Muscle of leg (tissue), 3 donors: ENCODE measurements at regions not wholly inside any gene's neighbourhood (a gene's known extent, or its start where the extent isn't known, plus 50 kb on each side); places are given as distances from the start of the nearest gene placed in this dataset.
"Not testable (repeated sequence)": the region's sequence is repeated elsewhere in the genome, so short reads cannot be mapped to it uniquely, and the experiment has no call there.

Experiments used
- DNase-seq: peaks from one replicate; pipeline ENCODE4 v3.0.0; 2013
- H3K27ac ChIP-seq: one replicate; pipeline ENCODE4 v1.5.1; 2013; ENCODE audit warnings: mild to moderate bottlenecking, low read length, control low read depth
- H3K27me3 ChIP-seq: one replicate; pipeline ENCODE4 v1.6.1; 2013; ENCODE audit warnings: low read length; ENCODE audit not compliant: control insufficient read depth, insufficient read depth
- H3K36me3 ChIP-seq: one replicate; pipeline ENCODE4 v1.6.1; 2013; ENCODE audit warnings: low read length; ENCODE audit not compliant: control insufficient read depth, insufficient read depth
- H3K4me1 ChIP-seq: one replicate; pipeline ENCODE4 v1.6.1; 2013; ENCODE audit warnings: low read length; ENCODE audit not compliant: control insufficient read depth, insufficient read depth
- H3K4me3 ChIP-seq: one replicate; pipeline ENCODE4 v1.5.1; 2013; ENCODE audit warnings: low read length, control low read depth
- H3K9me3 ChIP-seq: replicated peaks from 2 replicates; pipeline ENCODE4 v1.6.1; 2013; ENCODE audit warnings: low read depth, low read length; ENCODE audit not compliant: control insufficient read depth
- WGBS: methylation state at CpG from one replicate; pipeline ENCODE4 v1.1.5; 2013; ENCODE audit warnings: missing lambda C conversion rate; ENCODE audit not compliant: insufficient coverage; 5-methylcytosine and 5-hydroxymethylcytosine counted together

GRCh38 chr9:2545881-2546490, 75.6 kb upstream of the VLDLR start:
- Histone ChIP-seq H3K27ac (no peak overlapping the region), H3K27me3 (no peaks in the 10 kb centered on the region), H3K9me3 (no peaks in the 10 kb centered on the region), H3K36me3 (no peaks in the 10 kb centered on the region), H3K4me1 (no peaks in the 10 kb centered on the region), H3K4me3 (no peak overlapping the region)
- WGBS = 90% methylated on average over 2 of the region's 6 CpGs
- no peak for DNase-seq

DNA sequence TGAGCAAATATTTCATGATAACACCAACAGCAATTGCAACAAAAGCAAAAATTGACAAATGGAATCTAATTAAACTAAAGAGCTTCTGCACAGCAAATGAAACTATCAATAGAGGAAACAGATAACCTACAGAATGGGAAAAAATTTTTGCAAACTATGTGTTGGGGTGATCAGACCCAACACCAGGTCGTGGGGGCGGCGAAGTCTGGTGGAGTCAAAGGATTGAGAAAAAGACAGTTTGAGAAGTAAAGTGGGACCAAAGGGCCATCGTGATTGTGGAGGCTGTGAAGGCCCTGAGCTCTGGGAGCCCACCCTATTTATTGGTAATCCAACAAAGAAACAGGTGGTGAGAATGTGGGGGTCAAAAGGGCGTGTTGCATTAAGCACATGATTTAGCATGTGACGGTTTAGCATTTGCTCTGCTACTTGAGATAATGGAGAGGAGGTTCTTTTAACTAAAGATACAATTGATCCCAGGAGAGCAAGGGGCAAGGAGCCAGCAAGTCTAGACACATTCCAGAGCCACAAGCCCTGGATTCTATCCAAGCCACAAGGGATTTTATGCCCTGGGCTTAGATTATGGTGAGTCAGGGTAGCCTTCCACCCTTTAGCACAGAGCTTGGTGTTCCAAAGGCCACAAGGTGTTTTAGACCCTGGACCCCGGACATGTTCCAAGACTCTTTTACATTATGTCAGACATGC, 65.5 kb upstream of the VLDLR start:
- whole genome bisulfite sequencing = 85% methylated on average over 4 of the region's 7 CpGs
- H3K27ac ChIP-seq, H3K9me3 ChIP-seq, H3K36me3 ChIP-seq, H3K27me3 ChIP-seq, H3K4me3 ChIP-seq, DNase-seq: not testable (repeated sequence)
- H3K4me1 ChIP-seq = peaks cover 17% of the 10 kb centered on the region

- no CpG with 5 or more reads among the region's 1 CpG for WGBS
- DNase-seq = no peak
- Histone ChIP-seq H3K36me3 (no peaks in the 10 kb centered on the region), H3K9me3 (peaks cover 2% of the 10 kb centered on the region), H3K27ac (no peak overlapping the region), H3K4me1 (peaks cover 17% of the 10 kb centered on the region), H3K27me3 (no peaks in the 10 kb centered on the region), H3K4me3 (no peak overlapping the region)
Measured at GRCh38 chr9:2557693-2558092, 63.9 kb upstream of the VLDLR start.

DNA sequence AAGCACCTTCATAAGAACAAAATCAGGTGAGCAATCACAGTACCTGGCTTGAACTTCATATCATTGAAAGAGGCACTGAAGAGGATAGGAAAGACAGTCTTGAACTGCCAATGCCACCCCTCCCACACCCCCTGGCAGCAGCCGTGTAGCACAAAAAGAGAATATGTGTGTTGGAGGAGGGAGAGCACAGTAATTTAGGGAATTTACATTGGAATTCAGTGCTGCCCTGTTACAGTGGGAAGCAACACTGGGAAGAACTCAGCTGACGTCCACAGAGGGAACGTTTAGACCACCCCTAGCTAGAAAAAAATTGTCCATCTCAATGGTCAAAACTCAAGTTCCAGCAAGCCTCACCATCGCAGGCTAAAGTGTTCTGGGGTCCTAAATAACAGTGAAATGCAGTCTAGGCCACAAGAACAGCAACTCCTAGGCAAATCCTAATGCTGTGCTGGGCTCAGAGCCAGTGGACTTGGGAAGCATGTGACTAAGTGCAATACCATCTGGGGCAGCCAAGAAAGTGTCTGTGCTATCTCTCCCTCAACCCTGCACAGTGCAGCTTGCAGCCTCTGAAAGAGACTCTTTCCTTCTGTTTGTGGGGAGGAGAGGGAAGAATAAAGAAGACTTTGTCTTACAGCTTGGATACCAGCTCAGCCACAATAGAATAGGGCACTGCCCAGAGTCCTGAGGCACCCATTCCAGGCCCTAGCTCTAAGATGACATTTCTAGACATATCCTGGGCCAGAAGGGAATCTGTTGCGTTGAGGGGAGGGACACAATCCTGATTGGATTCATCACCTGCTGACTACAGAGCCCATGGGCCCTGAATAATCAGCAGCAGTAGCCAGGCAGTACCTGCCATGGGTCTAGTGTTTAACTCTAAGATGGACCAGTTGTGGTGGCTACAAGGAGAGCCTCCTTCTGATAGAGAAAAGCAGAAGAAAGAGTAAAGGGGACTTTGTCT, 62.1 kb upstream of the VLDLR start:
- WGBS = 21% methylated on average over 4 of the region's 5 CpGs
- peaks cover 2% of the 10 kb centered on the region for H3K9me3 ChIP-seq
- no peak overlapping the region for H3K4me3 ChIP-seq

DNA sequence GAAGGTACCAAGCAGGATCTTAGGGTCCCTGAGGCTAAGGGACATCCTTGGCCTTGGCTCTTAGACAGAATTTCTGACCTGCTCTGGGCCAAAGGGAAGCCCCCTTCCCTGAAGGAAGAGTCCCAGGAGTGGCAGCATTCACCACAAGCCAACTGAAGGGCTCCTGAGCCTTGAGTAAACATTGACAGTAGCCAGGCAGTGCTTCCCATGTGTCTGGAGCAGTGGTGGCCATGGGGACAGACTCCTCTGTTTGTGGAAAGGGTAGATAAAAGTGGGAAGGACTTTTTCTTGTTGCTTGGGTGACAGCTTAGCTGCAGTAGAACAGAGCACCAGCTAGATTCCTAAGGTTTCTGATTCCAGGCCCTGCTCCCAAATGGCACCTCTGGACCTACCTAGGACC, 61.4 kb upstream of the VLDLR start:
- H3K4me3 ChIP-seq = no peak overlapping the region
- peaks cover 2% of the 10 kb centered on the region for H3K9me3 ChIP-seq
- H3K27me3 ChIP-seq = no peaks in the 10 kb centered on the region
- no peak for DNase-seq
- H3K4me1 ChIP-seq = peaks cover 17% of the 10 kb centered on the region
- no peaks in the 10 kb centered on the region for H3K36me3 ChIP-seq
- no peak overlapping the region for H3K27ac ChIP-seq

More for the DNA sequence above, 62.1 kb upstream of the VLDLR start:
- H3K4me1 ChIP-seq = peaks cover 17% of the 10 kb centered on the region
- no peak overlapping the region for H3K27ac ChIP-seq
- DNase-seq = peak; percentile 95
- H3K36me3 ChIP-seq = no peaks in the 10 kb centered on the region
- no peaks in the 10 kb centered on the region for H3K27me3 ChIP-seq

DNA sequence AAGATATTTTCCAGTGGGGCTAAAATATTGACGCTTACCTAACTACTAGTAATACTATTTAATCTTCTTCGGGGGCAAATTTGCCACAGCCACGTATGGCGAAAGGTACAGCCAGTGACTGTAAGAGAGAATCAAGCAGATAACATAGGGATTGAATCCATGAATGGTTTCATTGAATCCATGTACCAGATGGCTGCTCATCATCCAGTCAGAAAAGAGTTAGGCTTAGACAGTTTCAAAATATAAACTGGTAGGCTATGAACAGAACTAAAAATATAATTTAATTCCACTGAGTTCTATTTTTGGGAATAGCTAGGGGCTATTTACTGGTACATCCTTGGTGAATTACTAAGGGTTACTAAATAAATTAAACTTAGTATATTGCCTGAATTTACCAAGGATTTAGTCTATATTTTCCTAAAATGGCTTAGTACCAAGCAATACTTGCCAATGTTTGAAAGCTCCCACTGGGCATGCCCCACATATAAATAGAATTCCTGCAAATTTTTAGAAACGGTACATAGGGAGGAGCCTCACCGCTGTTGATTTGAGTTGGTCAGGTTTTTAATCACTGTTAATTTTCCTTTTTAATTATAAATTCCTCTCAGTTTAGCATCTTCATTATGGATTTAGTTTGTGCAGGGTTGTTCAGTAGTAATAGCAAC, 55.8 kb upstream of the VLDLR start:
- H3K27ac ChIP-seq = no peak overlapping the region
- H3K4me3 ChIP-seq = no peak overlapping the region
- H3K27me3 ChIP-seq = no peaks in the 10 kb centered on the region
- H3K9me3 ChIP-seq = no peaks in the 10 kb centered on the region
- WGBS = no CpG with 5 or more reads among the region's 6 CpGs
- peaks cover 7% of the 10 kb centered on the region for H3K4me1 ChIP-seq
- H3K36me3 ChIP-seq = no peaks in the 10 kb centered on the region
- DNase-seq = no peak

- Histone ChIP-seq H3K27me3 (no peaks in the 10 kb centered on the region), H3K36me3 (no peaks in the 10 kb centered on the region), H3K27ac (no peak overlapping the region), H3K9me3 (no peaks in the 10 kb centered on the region), H3K4me3 (no peak overlapping the region), H3K4me1 (peaks cover 14% of the 10 kb centered on the region)
- peak; percentile 45 for DNase-seq
Measured at GRCh38 chr9:2567922-2568321, 53.7 kb upstream of the VLDLR start.

GRCh38 chr9:2568689-2569088, 52.9 kb upstream of the VLDLR start:
- no peak overlapping the region for H3K27ac ChIP-seq
- H3K9me3 ChIP-seq = no peaks in the 10 kb centered on the region

GRCh38 chr9:2570615-2571479, 50.7 kb upstream of the VLDLR start:
- no peaks in the 10 kb centered on the region for H3K36me3 ChIP-seq
- 38% methylated on average over 3 of the region's 7 CpGs for WGBS
- peak overlapping the region; percentile 13 for H3K27ac ChIP-seq
- H3K4me1 ChIP-seq = peaks cover 14% of the 10 kb centered on the region
- no peak overlapping the region for H3K4me3 ChIP-seq
- peak; percentile 82 for DNase-seq
- H3K9me3 ChIP-seq = no peaks in the 10 kb centered on the region
- H3K27me3 ChIP-seq = no peaks in the 10 kb centered on the region

More at GRCh38 chr9:2568689-2569088, 52.9 kb upstream of the VLDLR start:
- Histone ChIP-seq H3K27me3 (no peaks in the 10 kb centered on the region), H3K4me3 (no peak overlapping the region), H3K36me3 (no peaks in the 10 kb centered on the region), H3K4me1 (peaks cover 14% of the 10 kb centered on the region)
- no peak for DNase-seq
